ENCODE measurements at regions not wholly inside any gene's neighbourhood (a gene's known extent, or its start where the extent isn't known, plus 50 kb on each side); places are given as distances from the start of the nearest gene placed in this dataset.

- WGBS, 2 experiments = 91 to 95% methylated on average over 2 of the region's 2 CpGs
- no peak overlapping the region for H3K4me3 ChIP-seq (ENCODE audit: insufficient read depth, low read depth, low read length)
- H3K4me1 ChIP-seq (ENCODE audit: control insufficient read depth, insufficient read depth, low read length) = no peaks in the 10 kb centered on the region
- H3K9me3 ChIP-seq (ENCODE audit: control insufficient read depth, low read length) = no peaks in the 10 kb centered on the region
- H3K36me3 ChIP-seq (ENCODE audit: control insufficient read depth, insufficient read depth, low read length) = no peaks in the 10 kb centered on the region
- H3K27me3 ChIP-seq (ENCODE audit: control insufficient read depth, insufficient read depth, low read length, poor library complexity, severe bottlenecking) = no peaks in the 10 kb centered on the region
- H3K27ac ChIP-seq (ENCODE audit: insufficient read depth, low read depth, low read length, poor library complexity, severe bottlenecking) = no peak overlapping the region
These were observed 105.0 kb upstream of the HAAO start for GRCh38 chr2:42897358-42897757.

- Histone ChIP-seq H3K36me3 (ENCODE audit: control insufficient read depth, insufficient read depth, low read length) (no peaks in the 10 kb centered on the region), H3K4me1 (ENCODE audit: control insufficient read depth, insufficient read depth, low read length) (no peaks in the 10 kb centered on the region), H3K27ac (ENCODE audit: insufficient read depth, low read depth, low read length, poor library complexity, severe bottlenecking) (no peak overlapping the region), H3K27me3 (ENCODE audit: control insufficient read depth, insufficient read depth, low read length, poor library complexity, severe bottlenecking) (no peaks in the 10 kb centered on the region), H3K9me3 (ENCODE audit: control insufficient read depth, low read length) (no peaks in the 10 kb centered on the region), H3K4me3 (ENCODE audit: insufficient read depth, low read depth, low read length) (no peak overlapping the region)
- WGBS, 2 experiments = 85 to 93% methylated on average over 5 of the region's 5 CpGs
These were observed 103.4 kb upstream of the HAAO start for GRCh38 chr2:42895791-42896135.

- Histone ChIP-seq H3K27ac (ENCODE audit: insufficient read depth, low read depth, low read length, poor library complexity, severe bottlenecking) (no peak overlapping the region), H3K9me3 (ENCODE audit: control insufficient read depth, low read length) (no peaks in the 10 kb centered on the region), H3K4me3 (ENCODE audit: insufficient read depth, low read depth, low read length) (no peak overlapping the region), H3K27me3 (ENCODE audit: control insufficient read depth, insufficient read depth, low read length, poor library complexity, severe bottlenecking) (no peaks in the 10 kb centered on the region), H3K4me1 (ENCODE audit: control insufficient read depth, insufficient read depth, low read length) (no peaks in the 10 kb centered on the region), H3K36me3 (ENCODE audit: control insufficient read depth, insufficient read depth, low read length) (no peaks in the 10 kb centered on the region)
- WGBS, 2 experiments = 92 to 94% methylated on average over 6 of the region's 6 CpGs
These were observed 102.9 kb upstream of the HAAO start for GRCh38 chr2:42895134-42895790.

GRCh38 chr2:42893047-42893758, 100.8 kb upstream of the HAAO start:
- H3K4me1 ChIP-seq (ENCODE audit: control insufficient read depth, insufficient read depth, low read length) = no peaks in the 10 kb centered on the region
- WGBS, 2 experiments = 93 to 95% methylated on average over 4 to 5 of the region's 5 CpGs
- H3K36me3 ChIP-seq (ENCODE audit: control insufficient read depth, insufficient read depth, low read length) = no peaks in the 10 kb centered on the region
- no peaks in the 10 kb centered on the region for H3K27me3 ChIP-seq (ENCODE audit: control insufficient read depth, insufficient read depth, low read length, poor library complexity, severe bottlenecking)
- H3K4me3 ChIP-seq (ENCODE audit: insufficient read depth, low read depth, low read length) = no peak overlapping the region
- no peak overlapping the region for H3K27ac ChIP-seq (ENCODE audit: insufficient read depth, low read depth, low read length, poor library complexity, severe bottlenecking)
- H3K9me3 ChIP-seq (ENCODE audit: control insufficient read depth, low read length) = no peaks in the 10 kb centered on the region

- H3K27me3 ChIP-seq (ENCODE audit: control insufficient read depth, insufficient read depth, low read length, poor library complexity, severe bottlenecking) = no peaks in the 10 kb centered on the region
- no peaks in the 10 kb centered on the region for H3K4me1 ChIP-seq (ENCODE audit: control insufficient read depth, insufficient read depth, low read length)
- H3K9me3 ChIP-seq (ENCODE audit: control insufficient read depth, low read length) = no peaks in the 10 kb centered on the region
- WGBS, 2 experiments = 95 to 98% methylated on average over 9 of the region's 9 CpGs
- no peak overlapping the region for H3K4me3 ChIP-seq (ENCODE audit: insufficient read depth, low read depth, low read length)
- H3K27ac ChIP-seq (ENCODE audit: insufficient read depth, low read depth, low read length, poor library complexity, severe bottlenecking) = no peak overlapping the region
- no peaks in the 10 kb centered on the region for H3K36me3 ChIP-seq (ENCODE audit: control insufficient read depth, insufficient read depth, low read length)
These were observed 98.5 kb upstream of the HAAO start for GRCh38 chr2:42890791-42891355.

- H3K27me3 ChIP-seq (ENCODE audit: control insufficient read depth, insufficient read depth, low read length, poor library complexity, severe bottlenecking) = no peaks in the 10 kb centered on the region
- H3K36me3 ChIP-seq (ENCODE audit: control insufficient read depth, insufficient read depth, low read length) = no peaks in the 10 kb centered on the region
- H3K4me3 ChIP-seq (ENCODE audit: insufficient read depth, low read depth, low read length) = no peak overlapping the region
- H3K4me1 ChIP-seq (ENCODE audit: control insufficient read depth, insufficient read depth, low read length) = no peaks in the 10 kb centered on the region
- 95 to 96% methylated on average over 5 of the region's 5 CpGs for WGBS, 2 experiments
- no peak overlapping the region for H3K27ac ChIP-seq (ENCODE audit: insufficient read depth, low read depth, low read length, poor library complexity, severe bottlenecking)
- H3K9me3 ChIP-seq (ENCODE audit: control insufficient read depth, low read length) = no peaks in the 10 kb centered on the region
These were observed 96.2 kb upstream of the HAAO start for GRCh38 chr2:42888321-42889245.

GRCh38 chr2:42886921-42887320, 94.5 kb upstream of the HAAO start:
- Histone ChIP-seq H3K36me3 (ENCODE audit: control insufficient read depth, insufficient read depth, low read length) (no peaks in the 10 kb centered on the region), H3K9me3 (ENCODE audit: control insufficient read depth, low read length) (no peaks in the 10 kb centered on the region), H3K27me3 (ENCODE audit: control insufficient read depth, insufficient read depth, low read length, poor library complexity, severe bottlenecking) (no peaks in the 10 kb centered on the region), H3K4me3 (ENCODE audit: insufficient read depth, low read depth, low read length) (no peak overlapping the region), H3K4me1 (ENCODE audit: control insufficient read depth, insufficient read depth, low read length) (no peaks in the 10 kb centered on the region), H3K27ac (ENCODE audit: insufficient read depth, low read depth, low read length, poor library complexity, severe bottlenecking) (no peak overlapping the region)
- WGBS, 2 experiments = 95% methylated on average over 7 of the region's 7 CpGs

GRCh38 chr2:42882756-42883155, 90.4 kb upstream of the HAAO start:
- WGBS, 2 experiments = 89 to 93% methylated on average over 1 of the region's 1 CpG
- no peaks in the 10 kb centered on the region for H3K27me3 ChIP-seq (ENCODE audit: control insufficient read depth, insufficient read depth, low read length, poor library complexity, severe bottlenecking)
- H3K36me3 ChIP-seq (ENCODE audit: control insufficient read depth, insufficient read depth, low read length) = no peaks in the 10 kb centered on the region
- no peaks in the 10 kb centered on the region for H3K4me1 ChIP-seq (ENCODE audit: control insufficient read depth, insufficient read depth, low read length)
- H3K9me3 ChIP-seq (ENCODE audit: control insufficient read depth, low read length) = no peaks in the 10 kb centered on the region
- H3K27ac ChIP-seq (ENCODE audit: insufficient read depth, low read depth, low read length, poor library complexity, severe bottlenecking) = no peak overlapping the region
- no peak overlapping the region for H3K4me3 ChIP-seq (ENCODE audit: insufficient read depth, low read depth, low read length)

GRCh38 chr2:42881732-42882131, 89.3 kb upstream of the HAAO start:
- Histone ChIP-seq H3K9me3 (ENCODE audit: control insufficient read depth, low read length) (no peaks in the 10 kb centered on the region), H3K4me3 (ENCODE audit: insufficient read depth, low read depth, low read length) (no peak overlapping the region), H3K36me3 (ENCODE audit: control insufficient read depth, insufficient read depth, low read length) (no peaks in the 10 kb centered on the region), H3K27ac (ENCODE audit: insufficient read depth, low read depth, low read length, poor library complexity, severe bottlenecking) (no peak overlapping the region), H3K4me1 (ENCODE audit: control insufficient read depth, insufficient read depth, low read length) (no peaks in the 10 kb centered on the region), H3K27me3 (ENCODE audit: control insufficient read depth, insufficient read depth, low read length, poor library complexity, severe bottlenecking) (no peaks in the 10 kb centered on the region)
- WGBS, 2 experiments = 96 to 97% methylated on average over 1 of the region's 1 CpG
